GM19455 (cell line): ENCODE measurements at regions not wholly inside any gene's neighbourhood (a gene's known extent, or its start where the extent isn't known, plus 50 kb on each side); places are given as distances from the start of the nearest gene placed in this dataset.
"Not testable (repeated sequence)": the region's sequence is repeated elsewhere in the genome, so short reads cannot be mapped to it uniquely, and the experiment has no call there.

Source experiments
- ATAC-seq: cut with Tn5 transposase; IDR thresholded peaks from one replicate; pipeline ENCODE4 v1.9.1; 2021; ENCODE audit not compliant: unreplicated experiment

DNA sequence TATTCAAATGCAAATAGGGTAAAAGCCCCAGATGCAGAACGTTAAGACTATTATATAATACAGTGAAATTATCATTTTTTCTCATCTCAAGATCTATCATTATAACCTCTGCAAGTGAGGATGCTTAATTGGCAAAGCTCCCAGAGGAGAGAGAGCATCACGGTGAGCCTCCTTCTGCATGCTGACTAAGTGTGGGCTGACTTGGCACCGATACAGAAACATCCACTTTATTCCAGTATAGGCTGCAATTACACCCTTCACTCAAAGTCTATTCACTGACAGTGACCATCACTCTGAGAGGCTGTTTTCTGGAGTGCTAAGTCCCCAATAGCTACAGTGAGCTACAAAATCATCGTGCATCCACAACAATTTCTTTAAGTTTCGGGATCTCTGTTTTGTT is 171.1 kb upstream of the NBPF9 start:
- ATAC-seq = not testable (repeated sequence)

DNA sequence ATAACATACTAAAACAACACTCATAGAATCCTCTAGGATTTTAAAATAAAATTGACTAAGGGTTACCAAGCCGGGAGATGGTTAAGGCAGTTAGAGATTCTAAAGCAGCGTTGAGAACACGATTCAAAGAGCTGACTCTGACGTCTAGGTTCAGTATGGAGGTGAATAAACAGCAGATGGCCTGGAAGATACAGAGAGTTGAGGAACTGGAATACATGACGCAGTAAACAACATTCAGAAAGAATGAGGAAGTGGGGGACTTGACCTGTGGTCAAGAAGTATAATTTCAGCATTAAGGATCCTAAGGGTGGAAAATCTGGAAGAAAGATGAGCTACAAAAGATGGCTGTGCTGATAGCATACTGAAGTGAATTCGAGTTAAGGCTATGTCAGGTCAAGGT is 172.5 kb upstream of the NBPF9 start:
- ATAC-seq = not testable (repeated sequence)

DNA sequence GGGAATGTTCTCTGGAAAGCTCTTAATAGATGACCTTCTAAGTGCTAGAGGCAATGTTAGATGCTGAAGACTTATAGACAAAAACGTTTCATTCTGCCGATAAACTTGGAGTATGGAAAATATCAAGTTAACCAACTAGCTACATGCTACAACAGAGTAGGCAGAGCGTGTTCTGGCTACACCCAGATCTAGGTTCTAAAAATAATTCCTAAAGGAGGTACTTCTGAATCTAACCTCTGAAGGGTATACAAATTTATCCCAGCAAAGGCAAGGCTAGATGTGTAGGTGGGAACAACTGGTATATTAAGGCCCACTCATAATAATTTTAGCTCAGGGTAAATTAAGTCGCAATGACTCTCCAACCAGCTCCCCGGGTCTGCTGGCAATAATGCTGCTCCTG is 173.1 kb upstream of the NBPF9 start:
- ATAC-seq = not testable (repeated sequence)

DNA sequence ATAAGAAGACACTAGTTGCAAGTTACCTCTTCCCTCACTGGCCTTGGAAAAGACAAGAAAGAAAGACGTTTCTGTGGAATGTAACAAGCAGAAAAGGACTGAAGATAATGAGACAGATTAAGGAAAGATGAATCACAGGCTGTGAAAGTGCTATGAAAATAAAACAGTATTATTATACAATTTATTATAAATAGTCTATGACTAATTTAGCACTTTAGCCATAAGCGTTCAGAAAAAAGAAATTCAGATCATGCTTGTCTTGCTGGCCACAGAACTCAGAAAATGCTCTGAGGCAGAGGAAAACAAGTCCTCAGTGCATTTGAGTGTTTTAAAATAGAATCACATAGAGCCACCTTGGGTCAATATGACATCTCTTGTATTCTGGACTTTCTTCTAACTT is 174.8 kb upstream of the NBPF9 start:
- ATAC-seq = not testable (repeated sequence)

DNA sequence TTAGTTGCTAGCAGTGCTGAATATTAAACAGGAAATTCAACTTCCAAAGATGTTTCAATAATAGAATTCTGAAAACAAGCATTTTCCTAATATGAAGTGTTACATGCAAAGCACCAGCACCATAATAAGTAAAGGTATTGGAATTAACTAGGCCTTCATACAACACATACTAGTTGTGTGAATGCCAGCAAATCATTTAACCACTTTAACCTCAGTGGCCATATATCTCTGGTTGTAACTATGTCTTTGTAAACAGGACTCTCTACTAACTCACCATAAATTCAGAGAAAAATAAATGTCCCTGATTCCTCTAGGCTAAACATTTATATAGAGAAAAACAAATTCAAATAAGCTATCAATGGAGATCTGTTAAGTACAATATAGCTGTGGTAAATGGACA is 175.7 kb upstream of the NBPF9 start:
- ATAC-seq = not testable (repeated sequence)

DNA sequence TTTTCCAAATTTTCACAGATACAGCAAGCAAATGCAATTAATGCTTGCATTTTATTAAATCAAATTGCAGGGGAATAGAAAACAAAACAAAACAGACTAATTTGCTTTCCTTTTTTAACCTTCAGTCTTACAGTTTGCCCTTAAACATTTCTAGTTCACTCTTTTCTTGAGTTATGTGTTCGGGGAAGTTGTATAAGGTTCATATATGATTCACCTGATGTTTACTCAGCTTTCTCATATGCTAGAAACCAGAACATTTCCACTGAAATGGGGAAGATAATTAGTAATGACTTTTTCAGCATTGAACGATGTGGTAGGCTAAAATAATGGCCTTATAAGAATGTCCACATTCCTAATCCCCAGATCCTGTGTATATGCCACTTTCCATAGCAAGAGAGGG is 176.2 kb upstream of the NBPF9 start:
- ATAC-seq = not testable (repeated sequence)

DNA sequence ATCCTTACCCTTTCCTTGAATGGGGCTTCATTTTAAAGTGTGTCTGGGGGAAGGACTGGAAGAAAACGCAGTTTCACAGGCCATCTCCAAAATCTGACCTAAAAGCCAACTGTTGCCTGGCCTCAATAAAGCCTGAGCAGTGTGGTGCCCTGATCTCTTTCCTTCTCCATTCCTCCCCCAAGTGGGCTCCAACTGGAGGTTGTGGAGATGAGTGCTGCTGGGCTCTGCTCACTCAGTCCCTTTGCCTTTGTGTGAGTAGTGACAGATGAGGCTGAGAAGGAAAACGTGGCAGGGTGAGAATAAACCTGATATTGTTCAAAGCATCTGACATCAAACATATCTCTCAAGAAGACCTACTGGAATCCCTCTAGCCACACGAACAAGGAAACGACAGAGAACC is 181.4 kb upstream of the NBPF9 start:
- not testable (repeated sequence) for ATAC-seq

DNA sequence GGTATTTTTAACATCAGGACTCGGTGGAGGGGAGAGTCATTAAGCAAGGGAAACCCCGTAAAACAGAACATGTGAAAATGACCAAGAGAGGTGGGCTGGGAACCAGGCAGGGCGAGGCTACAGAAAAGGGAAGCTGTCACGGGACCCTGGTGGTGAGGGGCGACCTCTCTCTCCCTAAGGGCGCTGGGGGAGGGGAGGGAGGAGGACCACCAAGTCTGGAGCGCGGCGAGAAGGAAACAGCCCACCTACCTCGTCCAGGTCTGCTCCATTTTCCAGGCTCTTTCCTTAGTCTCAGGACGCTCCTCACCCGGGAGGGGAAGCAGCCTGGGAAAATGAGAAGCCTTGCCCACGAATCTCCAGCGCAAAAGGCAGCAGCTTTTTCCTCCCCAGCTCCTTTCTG is 181.9 kb upstream of the NBPF9 start:
- ATAC-seq = not testable (repeated sequence)

DNA sequence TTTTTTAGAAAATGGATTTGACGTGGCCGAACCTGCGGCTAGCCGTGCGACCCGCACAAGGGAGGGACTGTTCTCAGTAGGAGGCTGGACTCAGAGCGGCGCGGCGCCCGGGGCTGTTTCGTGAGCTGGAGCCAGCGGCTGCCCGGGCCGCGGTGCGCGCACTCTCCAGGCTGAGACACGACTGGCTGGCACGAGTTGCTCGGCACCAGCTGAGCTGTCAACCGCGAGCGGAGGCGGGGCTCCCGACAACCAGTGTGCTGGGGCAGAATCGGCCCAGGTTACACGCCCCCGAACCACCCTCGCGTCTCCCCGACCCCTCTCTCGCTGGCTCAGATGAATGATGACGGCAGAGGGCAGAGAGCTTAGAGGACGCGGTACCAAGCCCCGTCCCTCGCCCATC is 182.3 kb upstream of the NBPF9 start:
- ATAC-seq = not testable (repeated sequence)

DNA sequence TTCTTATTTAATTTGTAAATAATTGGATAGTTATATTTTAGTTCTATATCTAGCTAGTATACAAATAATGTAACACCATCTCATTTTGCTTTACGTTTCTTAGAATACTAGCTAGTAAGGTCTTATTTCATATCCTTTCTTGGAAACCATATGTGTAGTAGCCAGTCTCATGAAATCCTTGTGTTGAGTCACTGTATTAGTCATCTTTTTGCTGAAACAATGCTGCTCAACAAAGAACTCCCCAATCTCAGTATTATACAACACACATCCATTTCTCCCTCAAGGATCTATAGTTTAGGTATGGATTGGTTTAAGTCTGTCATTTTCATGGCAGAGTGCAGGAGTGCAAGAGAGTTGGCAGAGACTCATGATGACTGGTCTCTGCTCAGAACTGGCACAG is 185.2 kb upstream of the NBPF9 start:
- ATAC-seq = not testable (repeated sequence)

DNA sequence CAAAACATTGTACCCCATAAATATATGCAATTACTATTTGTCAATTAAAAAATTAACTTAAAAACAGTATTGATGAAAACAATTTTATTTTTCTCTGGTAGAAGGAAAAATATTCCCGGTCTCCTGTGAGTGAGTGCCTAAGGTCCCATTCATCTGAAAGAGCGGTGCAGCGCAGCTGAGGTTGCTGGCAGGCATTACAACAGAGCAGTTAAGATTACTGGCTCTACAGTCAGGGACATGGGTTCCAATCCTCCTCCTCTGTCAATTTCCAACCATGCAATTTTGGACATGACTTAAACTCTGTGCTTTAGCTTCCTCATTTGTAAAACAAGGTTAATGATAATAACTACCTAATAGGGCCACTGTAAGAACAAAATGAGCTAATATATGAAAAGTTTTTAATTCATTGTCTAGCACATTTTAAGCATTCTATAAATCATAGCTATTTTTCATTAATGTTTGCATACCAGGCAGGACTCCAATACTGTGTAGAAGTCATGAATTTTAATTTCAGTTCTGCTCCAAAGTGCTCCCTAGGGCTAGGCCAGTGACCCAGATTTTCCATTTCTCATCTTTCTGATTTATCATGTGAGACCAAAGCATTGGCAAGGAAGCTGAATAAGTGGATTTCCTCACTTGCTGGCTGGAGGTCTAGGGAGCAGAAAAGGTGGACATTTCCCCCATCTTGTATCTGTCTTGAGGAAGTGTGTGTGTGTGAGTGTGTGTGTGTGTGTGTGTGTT is 174.2 kb upstream of the NBPF19 start:
- not testable (repeated sequence) for ATAC-seq

DNA sequence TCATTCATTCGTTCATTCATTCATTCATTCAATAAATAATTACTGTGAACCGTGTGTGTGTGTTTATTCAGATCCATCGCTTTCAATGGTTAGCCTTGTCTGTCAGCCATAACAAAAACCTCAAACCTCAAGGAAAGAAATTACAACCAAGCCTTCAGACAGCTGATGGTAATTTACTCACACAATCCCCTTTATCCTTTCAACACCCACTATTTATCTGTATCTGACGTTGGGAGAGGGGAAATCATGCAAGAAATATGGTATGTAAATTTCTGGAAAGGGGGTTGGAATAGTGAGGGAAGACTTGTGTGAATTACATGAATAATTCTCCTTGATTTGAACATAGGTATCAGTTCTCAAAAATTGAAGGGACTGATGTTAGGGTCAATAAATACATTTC is 173.6 kb upstream of the NBPF19 start:
- ATAC-seq = not testable (repeated sequence)

DNA sequence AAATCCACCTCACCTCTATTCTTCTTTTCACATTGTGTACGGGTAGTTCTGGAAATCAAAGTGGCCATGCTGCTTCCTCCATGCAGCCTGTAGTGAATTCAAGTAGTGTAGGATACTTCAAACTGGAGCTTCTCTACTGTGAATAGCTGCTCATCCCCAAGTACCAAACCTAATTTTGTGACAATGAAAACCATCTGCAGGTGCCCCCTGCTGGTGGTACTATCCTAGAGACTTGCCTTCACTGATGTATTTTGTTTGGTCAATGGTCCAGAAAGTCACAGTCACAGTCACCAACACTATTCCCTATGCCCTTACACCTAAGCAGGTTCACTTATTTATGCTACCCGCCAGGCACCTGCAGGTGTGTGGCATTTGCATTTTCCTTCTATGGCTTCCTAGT is 170.0 kb upstream of the NBPF19 start:
- not testable (repeated sequence) for ATAC-seq

DNA sequence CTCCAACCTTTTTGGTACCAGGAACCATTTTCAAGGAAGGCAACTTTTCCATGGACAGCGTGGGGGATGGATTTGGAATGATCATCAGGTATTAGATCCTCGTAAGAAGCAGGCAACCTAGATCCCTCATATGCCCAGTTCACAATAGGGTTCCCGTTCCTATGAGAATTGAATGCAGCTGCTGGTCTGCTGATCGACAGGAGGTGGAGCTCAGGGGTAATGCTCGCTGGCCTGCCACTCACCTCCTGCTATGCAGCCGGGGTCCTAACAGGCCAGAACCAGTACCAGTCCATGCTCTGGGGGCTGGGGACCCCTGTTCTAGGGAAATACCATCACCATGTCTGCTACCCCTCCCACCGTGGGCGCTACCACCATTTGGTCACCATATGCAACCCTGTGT is 167.2 kb upstream of the NBPF19 start:
- ATAC-seq = not testable (repeated sequence)

DNA sequence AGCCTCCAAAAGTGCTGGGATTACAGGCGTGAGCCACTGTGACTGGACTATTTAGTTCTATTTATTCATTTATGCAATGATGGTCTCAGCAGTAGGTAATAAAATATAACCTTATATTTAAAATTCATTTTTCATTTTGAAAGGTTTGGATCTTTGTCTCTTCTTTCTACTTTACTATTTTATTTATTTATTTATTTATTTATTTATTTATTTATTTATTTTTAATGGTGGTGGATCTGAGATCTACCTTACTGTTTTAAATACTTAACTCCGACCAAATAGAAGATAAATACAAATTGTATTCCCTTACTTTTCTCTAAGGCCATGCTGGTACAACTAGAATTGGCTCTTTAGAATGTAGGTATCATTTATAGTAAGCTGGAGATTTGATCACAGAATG is 159.9 kb upstream of the NBPF19 start:
- ATAC-seq = not testable (repeated sequence)

DNA sequence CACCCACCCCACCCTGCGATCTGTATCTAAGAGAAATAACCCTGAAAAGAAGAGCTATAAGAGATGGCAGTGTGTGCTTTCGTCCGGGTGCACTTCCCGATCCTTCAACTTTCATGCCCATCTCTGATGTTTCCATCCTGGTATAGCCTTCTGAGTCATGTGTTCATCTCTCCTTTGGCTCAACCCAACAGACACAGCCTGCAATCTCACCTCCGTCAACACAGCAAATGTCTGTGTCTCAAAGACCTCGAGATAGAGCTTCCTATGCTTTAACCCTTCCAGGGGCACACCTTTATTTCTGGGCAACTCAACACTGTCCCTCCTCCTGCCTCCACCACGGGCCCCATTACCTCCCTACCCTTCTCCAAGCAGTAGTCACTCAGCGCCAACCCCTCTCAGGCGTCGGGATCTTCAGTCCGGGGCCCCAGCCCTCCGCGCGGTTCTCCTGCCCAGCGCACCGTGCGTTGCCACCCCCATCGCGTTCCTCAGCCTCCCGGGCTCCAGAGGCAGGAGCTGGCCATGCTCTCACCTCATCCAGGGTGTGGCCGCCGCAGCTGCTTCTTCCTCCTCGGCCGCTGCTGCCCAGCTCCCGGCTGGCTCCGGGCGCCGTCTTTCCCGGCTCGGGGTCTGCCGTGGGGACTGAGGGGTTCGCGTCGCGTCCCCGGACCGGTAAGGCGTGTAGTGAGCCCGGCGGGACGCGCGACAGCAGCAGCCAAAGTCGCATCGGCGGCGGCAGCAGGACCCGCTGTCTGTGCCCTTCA is 153.7 kb upstream of the NBPF19 start:
- ATAC-seq = not testable (repeated sequence)

DNA sequence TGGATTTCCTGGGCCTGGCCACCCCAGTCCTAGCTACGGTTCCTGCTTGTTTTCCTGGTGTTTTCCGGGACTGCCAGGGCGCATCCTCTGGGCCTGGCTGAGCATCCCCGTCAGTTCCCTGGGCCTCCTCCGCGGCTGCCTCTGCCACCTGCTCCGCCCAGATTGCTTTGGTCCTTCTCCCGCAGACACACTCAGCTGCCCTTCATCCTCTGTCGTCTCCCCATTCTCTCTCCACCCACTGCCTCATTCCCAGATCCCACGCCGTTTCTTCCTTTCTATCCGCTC is 153.2 kb upstream of the NBPF19 start:
- not testable (repeated sequence) for ATAC-seq

DNA sequence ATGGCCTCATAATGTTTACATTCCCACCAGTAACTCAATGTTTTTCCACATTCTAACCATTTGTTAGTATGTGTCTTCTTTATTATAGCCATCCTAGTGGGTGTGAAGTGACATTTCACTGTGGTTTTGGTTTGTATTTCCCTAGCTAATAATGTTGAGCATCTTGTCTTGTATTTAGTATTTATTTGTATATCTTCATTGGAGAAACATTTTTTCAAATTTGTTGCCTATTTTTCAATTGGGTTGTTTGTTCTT is 144.8 kb upstream of the NBPF19 start:
- not testable (repeated sequence) for ATAC-seq

DNA sequence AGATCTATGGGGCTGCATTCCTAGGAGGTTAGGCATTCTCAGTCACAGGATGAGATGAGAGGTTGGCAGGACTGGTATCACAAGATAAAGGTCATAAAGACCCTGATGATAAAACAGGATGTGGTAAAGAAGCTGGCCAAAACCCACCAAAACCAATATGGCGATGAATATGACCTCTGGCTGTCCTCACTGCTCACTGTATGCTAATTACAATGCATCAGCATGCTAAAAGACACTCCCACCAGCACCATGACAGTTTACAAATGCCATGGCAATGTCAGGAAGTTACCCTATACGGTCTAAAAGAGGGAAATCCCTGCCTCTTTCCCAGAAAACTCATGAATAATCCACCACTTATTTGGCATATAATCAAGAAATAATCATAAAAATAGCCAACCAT is 138.8 kb upstream of the NBPF19 start:
- ATAC-seq = not testable (repeated sequence)

DNA sequence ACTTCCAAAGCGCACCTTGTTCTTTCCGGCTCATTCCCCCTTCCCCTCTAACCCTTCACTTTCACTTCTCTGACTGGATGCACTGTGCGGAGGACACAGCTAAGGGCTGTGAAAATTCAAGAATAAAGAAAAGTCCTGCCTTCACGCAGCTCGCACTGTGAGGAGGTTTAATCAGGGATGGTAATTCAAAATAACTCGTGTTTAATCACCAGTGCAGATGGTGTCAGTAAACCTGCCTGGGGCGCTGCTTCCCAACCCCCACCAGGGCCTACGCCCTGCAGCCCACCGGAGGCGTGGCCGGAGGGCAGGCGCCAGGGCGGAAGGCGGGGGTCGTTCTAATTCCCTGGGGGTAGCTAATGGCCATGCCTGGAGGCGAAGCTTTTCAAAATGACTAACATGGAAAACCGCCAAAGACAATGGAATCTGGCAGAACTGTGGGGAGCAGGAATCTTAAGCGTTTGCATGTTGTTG is 136.6 kb upstream of the NBPF19 start:
- not testable (repeated sequence) for ATAC-seq

DNA sequence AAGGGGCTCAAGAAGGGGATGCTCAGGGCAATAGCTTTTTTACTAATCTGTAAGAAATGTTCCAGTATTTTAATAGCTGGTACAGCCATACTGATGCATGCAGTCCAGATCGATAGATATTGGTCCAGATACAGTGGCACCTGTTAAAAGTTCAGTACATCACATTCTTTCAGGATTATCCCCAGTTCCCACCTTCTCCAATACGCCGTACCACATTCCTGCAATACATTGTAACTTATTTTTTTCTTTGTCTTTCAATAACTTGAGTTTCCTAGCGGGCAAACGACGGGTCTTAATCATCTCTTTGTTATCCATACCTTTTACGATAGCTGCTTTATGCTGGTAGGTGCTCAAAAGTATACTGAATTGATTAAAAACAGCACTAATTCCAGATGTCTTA is 136.1 kb upstream of the NBPF19 start:
- ATAC-seq = not testable (repeated sequence)

DNA sequence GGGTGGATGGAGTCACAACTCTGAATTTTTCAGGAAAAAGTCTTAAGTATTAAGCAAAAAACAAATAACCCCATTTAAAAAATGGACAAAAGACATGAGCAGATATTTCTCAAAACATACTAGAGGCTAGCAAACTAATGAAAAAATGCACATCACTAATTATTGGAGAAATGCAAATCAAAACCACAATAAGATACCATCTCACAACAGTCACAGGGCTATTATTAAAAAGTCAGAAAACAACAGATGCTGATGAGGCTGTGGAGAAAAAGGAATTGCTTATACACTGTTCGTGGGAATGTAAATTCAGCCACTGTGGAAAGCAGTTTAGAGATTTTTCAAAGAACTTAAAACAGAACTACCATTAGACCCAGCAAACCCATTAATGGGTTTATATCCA is 125.4 kb upstream of the NBPF19 start:
- ATAC-seq = not testable (repeated sequence)

DNA sequence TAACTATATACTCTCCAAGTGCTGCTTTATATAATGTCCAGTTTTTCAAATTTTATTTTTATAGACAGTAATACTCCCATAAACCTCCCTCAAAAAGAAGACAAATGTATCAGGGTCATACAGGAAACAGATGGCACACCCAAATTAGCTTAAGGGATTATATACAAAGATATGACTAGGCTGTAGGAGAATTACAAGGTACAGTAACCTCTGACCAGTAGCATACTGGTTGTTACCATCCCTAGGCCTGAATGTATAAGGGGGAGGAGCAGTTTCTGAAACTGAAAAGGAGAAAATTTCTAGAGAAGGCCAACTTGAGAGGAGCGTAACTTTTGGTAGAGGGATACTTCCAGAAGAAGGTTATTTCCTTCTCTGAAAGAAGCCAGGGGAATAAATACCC is 122.6 kb upstream of the NBPF19 start:
- ATAC-seq = not testable (repeated sequence)
